OCI-LY3 (cell line): ENCODE measurements at regions not wholly inside any gene's neighbourhood (a gene's known extent, or its start where the extent isn't known, plus 50 kb on each side); places are given as distances from the start of the nearest gene placed in this dataset.

Source experiments
- EZH2phosphoT487 ChIP-seq: fragments of 200-600 bp; shearing (Covaris generic); IDR thresholded peaks from 2 replicates; pipeline ENCODE4 v1.6.1; 2018; ENCODE audit warnings: antibody characterized with exemption, mixed run types, low read depth
- TF ChIP-seq, protein P1 (sequence below): fragments of 200-600, 300-600 bp; sonication (generic); IDR thresholded peaks from 2 replicates; pipeline ENCODE4 v1.5.1; 2014; ENCODE audit warnings: antibody characterized with exemption, low read length, low read depth

DNA sequence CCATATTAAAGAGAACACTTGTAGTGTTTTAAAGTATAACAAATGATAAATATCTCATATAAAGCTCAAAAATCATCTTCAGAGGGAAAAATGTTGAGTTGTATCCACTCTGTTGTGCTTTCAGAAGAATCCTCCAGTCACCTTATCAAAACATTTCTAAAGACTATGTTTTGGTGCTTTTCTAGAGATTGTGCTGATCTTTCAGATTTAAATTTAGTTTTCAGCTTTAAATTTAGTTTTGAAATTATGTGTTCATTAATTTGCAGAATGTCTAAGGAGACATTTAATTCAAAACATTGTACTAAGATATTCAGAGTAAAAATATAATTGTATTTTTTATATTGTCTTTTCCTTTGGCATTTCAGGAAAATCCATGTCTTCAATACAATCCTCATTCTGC, 303.1 kb upstream of the KYNU start:
- TF ChIP-seq, protein P1, sequence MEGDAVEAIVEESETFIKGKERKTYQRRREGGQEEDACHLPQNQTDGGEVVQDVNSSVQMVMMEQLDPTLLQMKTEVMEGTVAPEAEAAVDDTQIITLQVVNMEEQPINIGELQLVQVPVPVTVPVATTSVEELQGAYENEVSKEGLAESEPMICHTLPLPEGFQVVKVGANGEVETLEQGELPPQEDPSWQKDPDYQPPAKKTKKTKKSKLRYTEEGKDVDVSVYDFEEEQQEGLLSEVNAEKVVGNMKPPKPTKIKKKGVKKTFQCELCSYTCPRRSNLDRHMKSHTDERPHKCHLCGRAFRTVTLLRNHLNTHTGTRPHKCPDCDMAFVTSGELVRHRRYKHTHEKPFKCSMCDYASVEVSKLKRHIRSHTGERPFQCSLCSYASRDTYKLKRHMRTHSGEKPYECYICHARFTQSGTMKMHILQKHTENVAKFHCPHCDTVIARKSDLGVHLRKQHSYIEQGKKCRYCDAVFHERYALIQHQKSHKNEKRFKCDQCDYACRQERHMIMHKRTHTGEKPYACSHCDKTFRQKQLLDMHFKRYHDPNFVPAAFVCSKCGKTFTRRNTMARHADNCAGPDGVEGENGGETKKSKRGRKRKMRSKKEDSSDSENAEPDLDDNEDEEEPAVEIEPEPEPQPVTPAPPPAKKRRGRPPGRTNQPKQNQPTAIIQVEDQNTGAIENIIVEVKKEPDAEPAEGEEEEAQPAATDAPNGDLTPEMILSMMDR: no peak
- TF ChIP-seq EZH2phosphoT487: no peak
